ENCODE measurements at regions not wholly inside any gene's neighbourhood (a gene's known extent, or its start where the extent isn't known, plus 50 kb on each side); places are given as distances from the start of the nearest gene placed in this dataset.

DNA sequence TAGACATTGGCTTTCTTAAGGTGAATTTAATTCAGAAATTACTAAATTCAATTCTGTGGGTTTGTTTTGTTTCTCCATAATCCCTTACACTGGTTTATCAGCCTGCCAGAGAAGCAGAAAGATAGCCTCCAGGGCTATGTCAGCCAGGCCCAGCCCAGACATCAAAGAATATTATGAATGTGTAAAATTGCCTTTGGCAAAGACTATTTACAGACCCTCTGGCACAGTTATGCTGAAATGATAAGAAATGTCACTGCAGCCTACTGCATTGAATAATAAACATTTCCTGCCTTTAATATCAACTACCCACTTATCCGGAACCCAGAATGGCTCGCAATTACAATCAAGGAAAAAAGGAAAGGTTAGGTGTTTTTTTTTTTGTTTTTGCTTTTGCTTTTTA, 562.5 kb upstream of the LRRC4C start:
- Histone ChIP-seq H3K36me3 (ENCODE audit: control insufficient read depth, low read length) (no peaks in the 10 kb centered on the region), H3K79me2 (ENCODE audit: control insufficient read depth, low read length) (no peaks in the 10 kb centered on the region), H3K27me3 (ENCODE audit: control insufficient read depth, low read length) (no peaks in the 10 kb centered on the region), H4K20me1 (ENCODE audit: control insufficient read depth, insufficient read depth, low read depth, low read length) (no peaks in the 10 kb centered on the region), H3K4me3 (ENCODE audit: low read length) (no peak overlapping the region), H3K4me1 (ENCODE audit: control insufficient read depth, low read length) (no peaks in the 10 kb centered on the region), H3K9me3 (ENCODE audit: control insufficient read depth, insufficient read depth, low read length) (no peaks in the 10 kb centered on the region), H3K4me2 (ENCODE audit: low read length) (no peak overlapping the region), H3K9me2 (replicated peaks; ENCODE audit: control insufficient read depth, low read length) (no peaks in the 10 kb centered on the region), H3F3A (ENCODE audit: control insufficient read depth, insufficient read depth) (no peaks in the 10 kb centered on the region), H3K27ac (ENCODE audit: low read depth, low read length) (no peak overlapping the region)
- TF ChIP-seq EZH2phosphoT487 (IDR thresholded peaks at IDR 0.05; ENCODE audit: borderline replicate concordance, low read length) (no peak), CTCF (IDR thresholded peaks at IDR 0.05; ENCODE audit: low read depth, low read length, poor library complexity, severe bottlenecking) (no peak)

- Histone ChIP-seq H3K4me1 (ENCODE audit: control insufficient read depth, low read length) (no peaks in the 10 kb centered on the region), H3F3A (ENCODE audit: control insufficient read depth, insufficient read depth) (no peaks in the 10 kb centered on the region), H3K4me3 (ENCODE audit: low read length) (no peak overlapping the region), H3K27me3 (ENCODE audit: control insufficient read depth, low read length) (no peaks in the 10 kb centered on the region), H3K27ac (ENCODE audit: low read depth, low read length) (no peak overlapping the region), H4K20me1 (ENCODE audit: control insufficient read depth, insufficient read depth, low read depth, low read length) (no peaks in the 10 kb centered on the region), H3K36me3 (ENCODE audit: control insufficient read depth, low read length) (no peaks in the 10 kb centered on the region), H3K79me2 (ENCODE audit: control insufficient read depth, low read length) (no peaks in the 10 kb centered on the region), H3K4me2 (ENCODE audit: low read length) (no peak overlapping the region), H3K9me3 (ENCODE audit: control insufficient read depth, insufficient read depth, low read length) (no peaks in the 10 kb centered on the region), H3K9me2 (replicated peaks; ENCODE audit: control insufficient read depth, low read length) (no peaks in the 10 kb centered on the region)
- TF ChIP-seq CTCF (IDR thresholded peaks at IDR 0.05; ENCODE audit: low read depth, low read length, poor library complexity, severe bottlenecking) (no peak), EZH2phosphoT487 (IDR thresholded peaks at IDR 0.05; ENCODE audit: borderline replicate concordance, low read length) (no peak)
Measured at GRCh38 chr11:42023267-42023666, 563.8 kb upstream of the LRRC4C start.

GRCh38 chr11:42025121-42025803, 565.8 kb upstream of the LRRC4C start:
- Histone ChIP-seq H3F3A (ENCODE audit: control insufficient read depth, insufficient read depth) (no peaks in the 10 kb centered on the region), H3K9me2 (replicated peaks; ENCODE audit: control insufficient read depth, low read length) (no peaks in the 10 kb centered on the region), H3K36me3 (ENCODE audit: control insufficient read depth, low read length) (no peaks in the 10 kb centered on the region), H3K4me3 (ENCODE audit: low read length) (no peak overlapping the region), H3K4me2 (ENCODE audit: low read length) (no peak overlapping the region), H3K27ac (ENCODE audit: low read depth, low read length) (no peak overlapping the region), H4K20me1 (ENCODE audit: control insufficient read depth, insufficient read depth, low read depth, low read length) (no peaks in the 10 kb centered on the region), H3K79me2 (ENCODE audit: control insufficient read depth, low read length) (no peaks in the 10 kb centered on the region), H3K9me3 (ENCODE audit: control insufficient read depth, insufficient read depth, low read length) (no peaks in the 10 kb centered on the region), H3K4me1 (ENCODE audit: control insufficient read depth, low read length) (no peaks in the 10 kb centered on the region), H3K27me3 (ENCODE audit: control insufficient read depth, low read length) (no peaks in the 10 kb centered on the region)
- TF ChIP-seq CTCF (IDR thresholded peaks at IDR 0.05; ENCODE audit: low read depth, low read length, poor library complexity, severe bottlenecking) (no peak), EZH2phosphoT487 (IDR thresholded peaks at IDR 0.05; ENCODE audit: borderline replicate concordance, low read length) (no peak)

All from DOHH2 (cell line).